BLaER1 (cell line): ENCODE measurements at regions not wholly inside any gene's neighbourhood (a gene's known extent, or its start where the extent isn't known, plus 50 kb on each side); places are given as distances from the start of the nearest gene placed in this dataset.
A peak's percentile ranks its signal among the peaks of the same experiment; 100 is the strongest.

Experiments used
- H3K27ac ChIP-seq: shearing (Covaris generic); formaldehyde crosslinking; 2 replicates; pipeline ENCODE4 v1.8.1; 2022
- H3K27me3 ChIP-seq: shearing (Covaris generic); formaldehyde crosslinking; 2 replicates; pipeline ENCODE4 v1.8.1; 2022
- H3K36me3 ChIP-seq: shearing (Covaris generic); formaldehyde crosslinking; 2 replicates; pipeline ENCODE4 v1.8.1; 2022
- H3K4me1 ChIP-seq: shearing (Covaris generic); formaldehyde crosslinking; 2 replicates; pipeline ENCODE4 v1.8.1; 2022
- H3K4me2 ChIP-seq: shearing (Covaris generic); formaldehyde crosslinking; 2 replicates; pipeline ENCODE4 v1.8.1; 2022
- H3K4me3 ChIP-seq: shearing (Covaris generic); formaldehyde crosslinking; 2 replicates; pipeline ENCODE4 v1.8.1; 2022
- H3K9ac ChIP-seq: shearing (Covaris generic); formaldehyde crosslinking; 2 replicates; pipeline ENCODE4 v1.8.1; 2022
- H3K9me3 ChIP-seq: shearing (Covaris generic); formaldehyde crosslinking; 2 replicates; pipeline ENCODE4 v1.8.1; 2022
- H4K20me1 ChIP-seq: shearing (Covaris generic); formaldehyde crosslinking; 2 replicates; pipeline ENCODE4 v1.8.1; 2022
- Cebpa-rat ChIP-seq: shearing (Covaris generic); IDR thresholded peaks from 2 replicates; pipeline ENCODE4 v1.8.1; 2022

DNA sequence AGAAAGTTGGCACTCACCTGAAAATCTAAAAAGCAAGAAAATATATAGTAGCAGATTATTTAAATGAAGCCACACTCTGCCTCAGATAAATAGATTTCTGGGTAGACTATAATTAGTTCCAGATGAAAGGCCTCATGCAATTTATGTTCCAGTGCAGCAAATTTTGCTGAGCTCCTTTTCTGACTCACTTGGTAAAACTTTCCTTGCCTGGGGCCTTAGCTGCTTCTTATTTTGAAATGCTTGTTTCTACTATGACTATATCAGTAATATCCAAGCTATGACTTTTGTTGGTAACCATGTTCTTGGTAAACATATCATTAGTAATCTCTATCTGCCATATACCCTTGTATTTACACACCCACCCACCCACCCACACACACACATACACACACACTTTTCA, 961.8 kb downstream of the SH3BGRL start:
- H3K9ac ChIP-seq, result no peak overlapping the region

DNA sequence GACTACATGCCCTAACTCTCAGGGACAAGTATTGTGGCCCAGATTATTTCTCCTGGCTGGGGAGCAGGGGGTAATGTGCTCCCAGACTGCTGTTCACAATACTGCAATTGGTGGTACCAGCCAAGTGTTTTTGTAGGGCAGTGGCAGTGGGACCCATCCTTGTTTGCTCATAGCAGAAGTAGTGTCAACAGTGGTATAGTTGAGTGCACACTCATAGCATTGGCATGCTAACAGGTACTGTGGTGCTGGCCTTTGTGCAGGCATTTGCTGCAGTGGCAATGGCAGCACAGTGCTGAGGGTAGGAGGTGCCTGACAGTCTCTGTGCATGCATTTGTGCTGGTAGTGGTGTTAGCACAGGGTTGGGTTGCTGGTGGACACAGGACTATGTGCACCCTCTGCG, 995.0 kb downstream of the SH3BGRL start:
- no peak overlapping the region for H3K9ac ChIP-seq
- no peaks in the 10 kb centered on the region for H3K36me3 ChIP-seq
- H4K20me1 ChIP-seq, result no peaks in the 10 kb centered on the region
- peaks cover 3% of the 10 kb centered on the region for H3K9me3 ChIP-seq
- H3K27ac ChIP-seq, result no peak overlapping the region
- no peaks in the 10 kb centered on the region for H3K4me1 ChIP-seq
- no peak overlapping the region for H3K4me2 ChIP-seq
- no peak overlapping the region for H3K4me3 ChIP-seq
- H3K27me3 ChIP-seq, result peaks cover 59% of the 10 kb centered on the region
- no peak for TF ChIP-seq Cebpa-rat

More for the DNA sequence above, 961.8 kb downstream of the SH3BGRL start:
- no peak for TF ChIP-seq Cebpa-rat
- H3K27me3 ChIP-seq, result peaks cover 59% of the 10 kb centered on the region
- H3K27ac ChIP-seq, result no peak overlapping the region
- no peak overlapping the region for H3K4me3 ChIP-seq
- H3K4me2 ChIP-seq, result no peak overlapping the region
- H4K20me1 ChIP-seq, result no peaks in the 10 kb centered on the region
- no peaks in the 10 kb centered on the region for H3K36me3 ChIP-seq
- no peaks in the 10 kb centered on the region for H3K4me1 ChIP-seq
- H3K9me3 ChIP-seq, result peaks cover 12% of the 10 kb centered on the region

DNA sequence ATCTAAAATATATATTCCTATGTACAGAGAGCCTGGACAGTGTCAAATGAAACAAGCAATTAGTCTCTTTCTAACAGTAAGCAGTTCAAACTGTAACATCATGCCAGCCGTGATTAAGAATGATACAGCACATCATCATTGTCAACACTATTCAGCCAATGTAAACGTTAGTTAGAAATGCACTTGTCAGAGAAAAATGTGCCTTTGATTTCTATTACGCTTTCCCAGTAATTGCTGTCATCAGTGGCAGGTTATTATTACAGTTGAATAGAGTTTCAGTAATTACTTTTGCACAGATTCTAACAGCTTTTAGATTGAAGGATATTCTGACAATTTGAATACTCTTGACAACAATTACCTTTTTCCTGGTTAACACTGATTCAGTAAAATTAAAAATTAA, 1007.1 kb downstream of the SH3BGRL start:
- H3K27me3 ChIP-seq, result peaks cover 44% of the 10 kb centered on the region
- H3K9ac ChIP-seq, result no peak overlapping the region
- H3K4me3 ChIP-seq, result no peak overlapping the region
- no peaks in the 10 kb centered on the region for H4K20me1 ChIP-seq
- no peaks in the 10 kb centered on the region for H3K36me3 ChIP-seq
- H3K4me1 ChIP-seq, result no peaks in the 10 kb centered on the region
- no peak overlapping the region for H3K4me2 ChIP-seq
- H3K27ac ChIP-seq, result no peak overlapping the region
- H3K9me3 ChIP-seq, result peaks cover 7% of the 10 kb centered on the region
- no peak for TF ChIP-seq Cebpa-rat

DNA sequence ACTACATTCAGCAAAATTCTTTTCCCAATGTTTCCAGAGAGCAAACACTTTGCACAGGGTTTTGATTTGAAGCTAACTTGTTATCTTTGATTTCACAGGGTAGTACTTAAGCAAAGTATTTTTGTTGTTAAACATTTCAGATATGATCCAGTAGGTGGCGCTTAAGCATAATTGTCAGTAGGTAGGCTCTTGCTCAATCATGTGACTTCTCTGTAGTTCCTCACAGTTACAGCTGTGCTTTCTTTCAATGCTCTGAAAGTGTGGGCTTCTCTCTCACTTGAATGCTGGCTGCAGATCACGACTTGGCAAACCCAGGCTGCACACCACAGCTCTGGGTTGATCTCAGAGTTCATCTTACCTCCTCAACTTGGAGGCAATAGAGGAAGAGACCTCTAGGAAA, 1016.5 kb downstream of the SH3BGRL start:
- H3K4me2 ChIP-seq, result peak overlapping the region; percentile 46
- H3K27ac ChIP-seq, result no peak overlapping the region
- H3K9me3 ChIP-seq, result no peaks in the 10 kb centered on the region
- no peak for TF ChIP-seq Cebpa-rat
- H3K9ac ChIP-seq, result no peak overlapping the region
- no peak overlapping the region for H3K4me3 ChIP-seq
- H3K4me1 ChIP-seq, result peaks cover 14% of the 10 kb centered on the region
- H4K20me1 ChIP-seq, result no peaks in the 10 kb centered on the region
- no peaks in the 10 kb centered on the region for H3K36me3 ChIP-seq
- peaks cover 36% of the 10 kb centered on the region for H3K27me3 ChIP-seq

DNA sequence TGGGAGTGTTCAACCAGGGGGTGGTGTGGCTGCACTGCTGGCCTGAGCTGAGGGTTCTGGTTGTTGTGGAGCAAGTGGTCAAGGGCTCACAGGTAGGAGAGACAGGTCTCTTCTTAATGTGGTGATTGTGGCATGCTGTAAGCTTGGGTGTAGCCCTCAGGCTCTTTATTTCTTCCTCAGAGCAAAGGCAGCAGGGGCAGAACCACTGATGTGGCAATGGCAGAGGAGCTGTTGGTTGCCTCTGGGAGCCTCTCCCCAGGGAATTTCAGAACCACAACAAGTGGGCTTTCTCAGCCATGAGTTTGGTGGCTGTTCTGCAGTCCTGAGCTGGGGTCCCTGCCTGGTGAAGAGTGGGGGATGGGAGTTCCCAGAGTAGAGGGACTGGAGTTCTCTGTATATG, 1017.2 kb downstream of the SH3BGRL start:
- Histone ChIP-seq H3K9me3 (no peaks in the 10 kb centered on the region), H3K9ac (no peak overlapping the region), H4K20me1 (no peaks in the 10 kb centered on the region), H3K4me2 (peak overlapping the region; percentile 46), H3K4me1 (peaks cover 14% of the 10 kb centered on the region), H3K27me3 (peaks cover 33% of the 10 kb centered on the region), H3K36me3 (no peaks in the 10 kb centered on the region), H3K4me3 (no peak overlapping the region), H3K27ac (no peak overlapping the region)
- peak; percentile 53; the same call in 1 of the 2 replicates for TF ChIP-seq Cebpa-rat

DNA sequence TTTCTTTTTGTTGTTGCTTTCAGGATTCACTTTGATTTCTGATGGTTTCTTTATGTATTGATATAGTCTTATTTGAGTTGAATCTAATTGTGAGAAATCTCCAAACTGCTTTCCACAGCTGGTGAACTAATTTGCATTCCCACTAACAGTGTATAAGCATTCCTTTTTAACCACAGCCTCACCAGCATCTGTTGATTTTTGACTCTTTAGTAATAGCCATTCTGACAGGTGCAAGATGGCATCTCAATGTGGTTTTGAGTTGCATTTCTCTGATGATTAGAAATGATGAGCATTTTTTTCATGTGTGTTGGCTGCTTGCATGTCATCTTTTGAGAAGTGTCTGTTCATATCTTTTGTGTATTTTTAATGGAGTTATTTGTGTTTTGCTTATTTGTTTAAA, 1023.1 kb downstream of the SH3BGRL start:
- Histone ChIP-seq H3K4me1 (no peaks in the 10 kb centered on the region), H3K4me3 (no peak overlapping the region), H4K20me1 (no peaks in the 10 kb centered on the region), H3K9ac (no peak overlapping the region), H3K27ac (no peak overlapping the region), H3K4me2 (no peak overlapping the region), H3K27me3 (peaks cover 39% of the 10 kb centered on the region), H3K36me3 (no peaks in the 10 kb centered on the region), H3K9me3 (peaks cover 12% of the 10 kb centered on the region)
- no peak for TF ChIP-seq Cebpa-rat

DNA sequence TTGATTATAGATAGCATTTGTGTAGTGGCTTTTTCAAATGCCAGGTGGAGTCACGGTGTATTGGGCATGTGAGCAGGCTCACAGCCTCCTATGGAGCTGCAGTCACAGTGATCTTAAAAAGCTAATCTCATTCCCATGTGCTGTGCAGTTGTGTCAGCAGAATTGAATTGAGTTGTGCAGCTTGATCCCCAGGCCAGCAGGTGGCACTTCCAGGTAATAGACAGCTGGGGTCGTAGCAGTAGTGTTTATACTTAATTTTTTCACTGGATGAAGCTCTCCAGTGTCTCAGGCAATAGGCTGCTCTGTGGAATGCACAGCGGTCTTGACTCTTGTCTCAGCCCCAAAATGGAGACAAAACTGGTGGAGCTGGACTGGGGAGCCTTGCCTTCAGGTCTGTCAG, 1028.1 kb downstream of the SH3BGRL start:
- Histone ChIP-seq H3K36me3 (no peaks in the 10 kb centered on the region), H3K4me1 (no peaks in the 10 kb centered on the region), H3K4me2 (no peak overlapping the region), H3K27me3 (peaks cover 72% of the 10 kb centered on the region), H3K9me3 (peaks cover 7% of the 10 kb centered on the region), H4K20me1 (no peaks in the 10 kb centered on the region), H3K27ac (no peak overlapping the region), H3K9ac (no peak overlapping the region), H3K4me3 (no peak overlapping the region)
- TF ChIP-seq Cebpa-rat, result no peak

DNA sequence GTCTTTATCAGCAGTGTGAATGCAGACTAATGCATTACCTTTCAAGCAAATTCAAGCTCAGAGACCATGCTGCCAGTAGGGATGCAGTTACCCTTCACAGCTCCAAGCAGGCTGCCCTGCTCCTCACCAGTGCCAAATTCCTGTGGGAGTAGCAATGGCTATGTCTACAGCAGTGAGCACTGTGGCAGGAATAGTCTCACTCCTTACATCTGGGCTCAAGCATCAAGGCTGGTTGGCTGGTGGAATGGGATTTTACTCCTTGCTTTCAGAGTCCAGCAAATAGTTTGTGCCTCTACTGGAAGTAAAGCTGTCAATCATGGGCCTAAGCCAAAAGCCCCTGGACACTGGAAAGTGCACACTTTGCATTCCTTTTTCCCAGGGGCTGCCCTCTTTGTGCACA, 1030.8 kb downstream of the SH3BGRL start:
- no peak for TF ChIP-seq Cebpa-rat
- peaks cover 66% of the 10 kb centered on the region for H3K27me3 ChIP-seq
- H3K36me3 ChIP-seq, result no peaks in the 10 kb centered on the region
- no peak overlapping the region for H3K4me3 ChIP-seq
- no peaks in the 10 kb centered on the region for H4K20me1 ChIP-seq
- H3K4me1 ChIP-seq, result no peaks in the 10 kb centered on the region
- no peak overlapping the region for H3K4me2 ChIP-seq
- peaks cover 21% of the 10 kb centered on the region for H3K9me3 ChIP-seq
- H3K27ac ChIP-seq, result no peak overlapping the region
- H3K9ac ChIP-seq, result no peak overlapping the region

DNA sequence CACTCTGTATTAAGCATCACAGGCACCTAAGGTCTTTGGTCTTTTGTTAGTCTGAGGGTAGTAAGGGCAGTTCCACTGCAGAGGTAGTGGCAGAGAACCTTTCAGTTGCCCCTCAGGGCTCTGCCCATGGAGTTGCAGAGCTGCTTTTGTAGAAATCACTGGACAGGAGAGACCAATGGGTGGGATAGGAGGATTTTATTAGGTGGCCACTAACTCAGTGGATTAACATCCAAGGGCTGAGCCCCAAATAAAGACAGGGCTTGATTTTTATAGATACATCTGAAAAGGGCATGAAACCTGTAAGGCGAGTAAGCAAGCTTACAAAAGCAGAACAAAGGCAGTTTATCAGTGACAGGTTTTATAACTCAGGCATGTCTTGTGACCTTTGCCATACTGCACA, 1035.4 kb downstream of the SH3BGRL start:
- Histone ChIP-seq H3K4me2 (no peak overlapping the region), H3K9me3 (peaks cover 42% of the 10 kb centered on the region), H3K27me3 (peaks cover 52% of the 10 kb centered on the region), H3K4me3 (no peak overlapping the region), H3K36me3 (no peaks in the 10 kb centered on the region), H3K9ac (no peak overlapping the region), H4K20me1 (no peaks in the 10 kb centered on the region), H3K27ac (no peak overlapping the region), H3K4me1 (no peaks in the 10 kb centered on the region)
- TF ChIP-seq Cebpa-rat, result no peak
